ENCODE measurements at regions not wholly inside any gene's neighbourhood (a gene's known extent, or its start where the extent isn't known, plus 50 kb on each side); places are given as distances from the start of the nearest gene placed in this dataset.
A peak's percentile ranks its signal among the peaks of the same experiment; 100 is the strongest.

DNA sequence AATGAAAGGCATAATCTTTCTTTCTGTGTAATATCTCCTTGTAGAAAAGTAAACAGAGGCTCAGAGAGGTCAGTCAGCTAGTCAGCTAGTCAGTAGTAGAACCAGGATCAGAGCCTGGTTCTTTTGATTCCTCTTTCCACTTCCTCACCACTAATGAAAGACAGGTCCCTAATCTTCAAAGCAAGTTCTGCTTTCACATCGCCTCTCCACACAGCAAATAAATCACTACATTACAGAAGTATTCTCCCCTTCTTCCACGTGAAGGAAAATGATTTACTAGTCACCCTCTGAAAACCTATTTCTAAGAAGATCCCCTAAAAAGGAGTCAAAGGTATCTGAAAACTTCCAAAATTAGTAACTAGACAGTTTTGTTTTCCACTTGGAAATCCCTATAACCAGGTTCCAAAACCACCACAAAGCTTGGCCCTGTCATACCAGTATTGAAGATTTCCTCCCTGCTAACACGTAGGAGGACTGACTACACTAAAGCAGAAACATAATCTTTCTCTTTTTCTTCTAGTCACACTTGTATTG lies 140.5 kb upstream of the TARS1 start:
- no peaks in the 10 kb centered on the region for H3K9me3 ChIP-seq
- H3K36me3 ChIP-seq (ENCODE audit: low read depth): no peaks in the 10 kb centered on the region
- no peak overlapping the region for H3K4me3 ChIP-seq
- peaks cover 9% of the 10 kb centered on the region for H3K4me1 ChIP-seq (ENCODE audit: low read depth)
- ATAC-seq (peak; percentile 44), DNase-seq (no peak)
- TF ChIP-seq, protein P1, sequence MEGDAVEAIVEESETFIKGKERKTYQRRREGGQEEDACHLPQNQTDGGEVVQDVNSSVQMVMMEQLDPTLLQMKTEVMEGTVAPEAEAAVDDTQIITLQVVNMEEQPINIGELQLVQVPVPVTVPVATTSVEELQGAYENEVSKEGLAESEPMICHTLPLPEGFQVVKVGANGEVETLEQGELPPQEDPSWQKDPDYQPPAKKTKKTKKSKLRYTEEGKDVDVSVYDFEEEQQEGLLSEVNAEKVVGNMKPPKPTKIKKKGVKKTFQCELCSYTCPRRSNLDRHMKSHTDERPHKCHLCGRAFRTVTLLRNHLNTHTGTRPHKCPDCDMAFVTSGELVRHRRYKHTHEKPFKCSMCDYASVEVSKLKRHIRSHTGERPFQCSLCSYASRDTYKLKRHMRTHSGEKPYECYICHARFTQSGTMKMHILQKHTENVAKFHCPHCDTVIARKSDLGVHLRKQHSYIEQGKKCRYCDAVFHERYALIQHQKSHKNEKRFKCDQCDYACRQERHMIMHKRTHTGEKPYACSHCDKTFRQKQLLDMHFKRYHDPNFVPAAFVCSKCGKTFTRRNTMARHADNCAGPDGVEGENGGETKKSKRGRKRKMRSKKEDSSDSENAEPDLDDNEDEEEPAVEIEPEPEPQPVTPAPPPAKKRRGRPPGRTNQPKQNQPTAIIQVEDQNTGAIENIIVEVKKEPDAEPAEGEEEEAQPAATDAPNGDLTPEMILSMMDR (IDR thresholded peaks at IDR 0.05): no peak
- intact Hi-C loops (cut with DNase I, micrococcal nuclease): no loop called here

DNA sequence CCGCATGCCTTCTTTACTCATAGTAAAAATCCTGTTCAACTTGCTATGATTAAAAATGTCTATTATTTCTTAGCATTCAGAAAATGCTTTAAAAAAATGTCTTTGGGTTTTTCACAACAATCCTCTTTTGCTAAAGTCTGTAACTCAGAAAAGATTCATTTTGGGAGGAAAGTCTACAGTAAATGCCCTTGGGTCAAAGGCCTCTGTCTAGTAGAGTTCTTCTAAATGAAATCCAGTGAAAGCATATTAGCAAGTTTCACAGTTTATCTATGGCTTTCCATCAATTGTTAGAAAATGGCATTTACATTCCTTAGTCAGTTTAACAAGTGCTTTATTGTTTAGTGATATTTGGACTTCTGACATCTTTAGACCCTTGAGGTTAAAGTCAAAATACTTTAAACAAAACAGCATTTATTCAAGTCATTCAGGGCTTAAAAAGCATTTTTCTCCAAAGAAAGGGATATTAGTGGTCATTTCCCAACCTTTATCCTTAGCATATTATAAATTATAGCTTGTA lies 137.1 kb upstream of the TARS1 start:
- no peak for DNase-seq
- Histone ChIP-seq H3K36me3 (ENCODE audit: low read depth) (no peaks in the 10 kb centered on the region), H3K4me3 (no peak overlapping the region), H3K9me3 (no peaks in the 10 kb centered on the region), H3K4me1 (ENCODE audit: low read depth) (peaks cover 18% of the 10 kb centered on the region)
- intact Hi-C loops (cut with DNase I, micrococcal nuclease): no loop called here
- TF ChIP-seq, protein P1 (IDR thresholded peaks at IDR 0.05): no peak
- ATAC-seq: no peak

DNA sequence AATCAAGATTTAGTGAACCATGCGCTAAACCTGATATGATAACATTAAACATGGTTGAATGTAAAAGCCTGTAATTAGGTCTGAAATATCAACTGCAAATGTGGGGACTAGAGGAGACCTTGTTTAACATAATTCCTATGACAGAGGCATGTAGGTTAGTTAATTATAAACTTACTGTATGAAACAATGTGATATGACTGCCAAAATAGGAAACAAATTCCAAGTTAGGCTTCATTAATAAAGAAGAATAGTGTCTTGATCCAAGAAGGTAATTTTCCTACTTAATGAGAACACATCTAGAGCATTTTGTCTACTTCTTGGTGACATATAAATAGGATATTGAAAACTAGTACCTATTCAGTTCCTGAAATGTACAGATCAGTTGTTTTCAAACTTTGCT lies 136.2 kb upstream of the TARS1 start:
- TF ChIP-seq, protein P1 (IDR thresholded peaks at IDR 0.05): no peak
- no peak for DNase-seq
- intact Hi-C loops (cut with DNase I, micrococcal nuclease): no loop called here
- no peaks in the 10 kb centered on the region for H3K36me3 ChIP-seq (ENCODE audit: low read depth)
- ATAC-seq: no peak
- peaks cover 18% of the 10 kb centered on the region for H3K4me1 ChIP-seq (ENCODE audit: low read depth)
- H3K9me3 ChIP-seq: no peaks in the 10 kb centered on the region
- no peak overlapping the region for H3K4me3 ChIP-seq

DNA sequence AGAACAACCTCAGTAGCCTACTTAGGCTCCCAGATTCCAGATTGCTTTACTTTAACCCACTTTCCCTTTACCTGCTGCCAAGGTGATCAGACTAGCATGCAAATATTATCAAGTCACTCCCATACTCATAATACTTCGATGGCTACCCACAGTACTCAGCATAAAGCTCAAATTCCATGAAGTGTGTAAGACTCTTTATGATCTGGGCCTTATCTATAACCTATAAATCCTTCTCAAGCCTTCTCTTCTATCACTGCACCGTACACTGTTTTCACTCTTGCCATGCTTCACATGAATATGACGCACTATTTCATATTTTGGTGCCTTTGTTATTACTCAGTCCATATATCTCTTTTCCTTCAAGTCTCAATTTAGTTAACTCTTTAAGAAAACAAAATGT lies 135.2 kb upstream of the TARS1 start:
- TF ChIP-seq, protein P1 (IDR thresholded peaks at IDR 0.05): no peak
- ATAC-seq (peak; percentile 89), DNase-seq (peak in 1 of 3 donors; percentile 18)
- Histone ChIP-seq H3K4me3 (no peak overlapping the region), H3K4me1 (ENCODE audit: low read depth) (peaks cover 9% of the 10 kb centered on the region), H3K9me3 (no peaks in the 10 kb centered on the region), H3K36me3 (ENCODE audit: low read depth) (no peaks in the 10 kb centered on the region)
- intact Hi-C loops (cut with DNase I, micrococcal nuclease): no loop called here

DNA sequence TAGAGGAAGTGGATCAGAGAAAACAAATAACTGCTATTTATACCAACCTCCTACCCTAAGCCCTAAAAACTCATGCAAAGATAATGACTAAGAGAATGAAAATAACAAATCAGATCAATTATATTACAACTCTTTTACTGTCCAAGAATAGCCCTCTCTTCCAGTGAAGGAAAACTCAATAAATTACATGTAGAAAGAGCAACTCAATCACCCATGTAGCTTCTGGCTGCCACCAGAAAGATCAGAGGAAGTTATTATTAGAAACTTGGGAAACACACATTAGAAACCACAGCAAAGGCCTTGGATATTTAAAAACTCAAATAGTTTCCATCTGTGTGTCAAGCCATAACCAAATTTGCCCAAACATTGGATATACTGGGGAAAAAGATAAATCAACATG lies 134.0 kb upstream of the TARS1 start:
- ATAC-seq (no peak), DNase-seq (no peak)
- intact Hi-C loops (cut with DNase I, micrococcal nuclease): no loop called here
- Histone ChIP-seq H3K4me3 (no peak overlapping the region), H3K36me3 (ENCODE audit: low read depth) (no peaks in the 10 kb centered on the region), H3K9me3 (no peaks in the 10 kb centered on the region), H3K4me1 (ENCODE audit: low read depth) (peaks cover 9% of the 10 kb centered on the region)
- TF ChIP-seq, protein P1 (IDR thresholded peaks at IDR 0.05): no peak

DNA sequence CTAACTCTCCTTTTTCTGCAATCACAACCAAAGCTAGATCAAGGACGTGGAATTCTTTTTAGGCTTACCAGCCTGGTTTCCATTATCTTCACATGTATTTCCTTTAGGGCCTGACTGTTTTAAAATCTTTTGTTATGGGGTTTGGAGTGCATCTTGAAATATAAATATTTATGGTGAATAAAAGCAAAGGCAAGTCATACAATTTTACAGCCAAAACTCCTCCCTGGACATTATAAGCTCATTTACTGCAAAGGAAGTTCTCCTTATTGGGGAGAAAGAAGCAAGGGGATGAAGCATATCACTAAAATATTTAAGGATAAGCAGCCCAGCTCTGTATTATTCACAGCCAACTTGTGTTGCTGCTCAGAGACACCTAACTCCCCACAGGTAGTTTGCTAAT lies 132.2 kb upstream of the TARS1 start:
- peaks cover 9% of the 10 kb centered on the region for H3K4me1 ChIP-seq (ENCODE audit: low read depth)
- TF ChIP-seq, protein P1 (IDR thresholded peaks at IDR 0.05): no peak
- no peak for DNase-seq
- ATAC-seq: no peak
- no peak overlapping the region for H3K4me3 ChIP-seq
- H3K36me3 ChIP-seq (ENCODE audit: low read depth): no peaks in the 10 kb centered on the region
- no peaks in the 10 kb centered on the region for H3K9me3 ChIP-seq
- intact Hi-C loops (cut with DNase I, micrococcal nuclease): no loop called here
